EH (cell line): ENCODE measurements at regions not wholly inside any gene's neighbourhood (a gene's known extent, or its start where the extent isn't known, plus 50 kb on each side); places are given as distances from the start of the nearest gene placed in this dataset.
"Not testable (repeated sequence)": the region's sequence is repeated elsewhere in the genome, so short reads cannot be mapped to it uniquely, and the experiment has no call there.

ENCODE experiments used
- DNase-seq: peaks from one replicate; pipeline ENCODE4 v3.0.0-alpha.2; 2015; ENCODE audit warnings: low read depth

DNA sequence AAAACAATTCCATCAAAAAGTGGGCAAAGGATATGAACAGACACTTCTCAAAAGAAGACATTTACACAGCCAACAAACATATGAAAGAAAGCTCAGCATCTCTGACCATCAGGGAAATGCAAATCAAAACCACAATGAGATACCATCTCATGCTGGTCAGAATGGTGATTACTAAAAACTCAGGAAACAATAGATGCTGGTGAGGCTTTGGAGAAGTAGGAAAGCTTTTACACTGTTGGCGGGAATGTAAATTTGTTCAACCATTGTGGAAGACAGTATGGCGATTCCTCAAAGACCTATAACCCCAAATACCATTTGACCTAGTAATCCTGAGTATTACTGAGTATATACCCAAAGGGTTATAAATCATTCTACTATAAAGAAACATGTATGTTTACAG lies 452.9 kb downstream of the SEMA3D start:
- DNase-seq = peak; percentile 3

DNA sequence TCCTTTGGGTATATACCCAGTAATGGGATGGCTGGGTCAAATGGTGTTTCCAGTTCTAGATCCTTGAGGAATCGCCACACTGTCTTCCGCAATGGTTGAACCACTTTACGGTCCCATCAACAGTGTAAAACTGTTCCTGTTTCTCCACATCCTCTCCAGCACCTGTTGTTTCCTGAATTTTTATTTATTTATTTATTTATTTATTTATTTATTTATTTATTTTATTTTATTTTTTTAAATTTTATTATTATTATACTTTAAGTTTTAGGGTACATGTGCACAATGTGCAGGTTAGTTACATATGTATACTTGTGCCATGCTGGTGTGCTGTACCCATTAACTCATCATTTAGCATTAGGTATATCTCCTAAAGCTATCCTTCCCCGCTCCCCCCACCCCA lies 456.0 kb downstream of the SEMA3D start:
- not testable (repeated sequence) for DNase-seq

DNA sequence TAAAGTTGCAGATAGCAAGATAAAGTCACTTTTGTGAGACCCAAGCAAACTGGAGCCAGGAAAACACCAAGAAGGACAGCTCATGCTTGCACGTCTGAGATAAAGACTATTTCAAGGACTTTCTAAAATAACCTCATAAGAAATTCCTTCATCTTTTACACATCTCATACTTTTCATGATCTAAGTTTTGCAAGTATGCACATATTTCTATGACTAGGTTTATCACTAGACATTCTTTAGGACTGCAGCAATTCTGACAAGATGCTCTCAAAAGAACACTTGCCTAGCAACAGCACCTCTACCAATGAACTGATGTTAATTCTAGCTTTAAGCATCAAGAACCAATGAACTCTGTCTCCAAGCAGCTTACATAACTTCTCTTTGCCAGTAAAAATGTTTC lies 457.6 kb downstream of the SEMA3D start:
- DNase-seq = peak; percentile 77

DNA sequence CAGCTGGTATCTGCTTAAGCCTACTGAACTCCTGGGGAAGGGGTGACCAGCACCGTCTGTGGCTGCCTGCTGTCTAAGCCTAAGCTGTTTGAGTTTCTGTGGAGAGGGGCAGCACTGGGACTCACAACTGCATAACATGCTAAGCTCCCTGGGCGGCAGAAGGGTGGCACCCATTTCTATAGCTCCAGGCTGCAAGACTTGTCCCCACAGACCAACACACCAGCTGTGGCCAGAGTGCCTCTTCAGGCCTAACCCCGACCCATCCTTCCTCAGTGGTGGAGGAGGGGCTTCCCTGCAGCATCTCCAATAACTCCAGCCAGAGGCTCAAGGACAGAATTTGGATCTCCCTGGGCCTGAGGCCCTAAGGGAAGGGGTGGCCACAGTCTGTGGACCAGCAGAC lies 464.1 kb downstream of the SEMA3D start:
- DNase-seq = no peak

DNA sequence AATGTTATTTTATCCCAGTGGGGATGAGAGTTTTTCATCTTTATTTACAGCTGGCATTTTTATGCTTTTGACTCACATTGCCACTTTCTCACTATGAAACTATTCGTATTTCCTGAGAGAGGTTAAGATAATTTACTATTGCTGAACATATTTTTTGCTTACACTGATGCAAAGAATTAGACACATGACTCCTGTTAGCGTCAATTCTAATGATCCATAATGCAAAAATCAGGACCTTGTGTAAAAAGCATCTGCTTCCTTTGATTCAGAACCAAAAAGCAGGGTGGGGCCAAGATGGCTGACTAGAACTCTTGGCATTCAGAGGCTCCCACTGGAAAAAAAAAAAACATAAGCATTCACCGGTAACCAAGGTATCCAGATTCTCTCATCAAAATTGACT lies 464.8 kb downstream of the SEMA3D start:
- peak; percentile 65 for DNase-seq

DNA sequence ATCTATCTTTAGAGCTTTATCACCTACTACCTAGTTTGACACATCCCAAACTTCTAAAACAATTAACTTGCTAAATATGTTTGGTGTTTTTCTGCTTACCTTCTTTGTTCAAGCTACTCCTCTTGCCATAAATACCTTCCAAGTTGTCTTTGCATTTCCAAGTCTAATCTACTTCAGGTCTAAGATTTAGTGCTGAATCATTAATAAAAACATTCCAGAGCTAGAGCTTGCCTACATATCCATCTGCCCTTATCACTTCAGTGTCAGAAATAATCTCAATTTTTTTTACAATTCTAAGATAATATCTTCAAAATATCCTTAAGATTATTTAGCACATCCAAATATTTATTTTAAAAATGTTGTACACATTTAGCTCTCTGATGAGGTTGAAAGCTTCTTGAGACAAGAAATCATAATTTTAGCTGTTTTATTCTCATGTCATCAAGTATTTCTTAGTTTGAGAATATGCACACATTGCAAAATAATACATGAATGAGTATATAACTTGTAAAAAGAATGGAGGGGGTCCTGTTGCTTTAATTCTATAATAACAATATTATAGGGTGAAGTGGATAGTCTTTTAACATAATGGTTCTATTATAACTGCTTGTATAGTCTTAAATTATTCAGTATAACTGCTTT lies 466.3 kb downstream of the SEMA3D start:
- peak; percentile 41 for DNase-seq

GRCh38 chr7:84714765-84715164 lies 472.1 kb downstream of the SEMA3D start:
- no peak for DNase-seq

GRCh38 chr7:84712374-84713121 lies 474.3 kb downstream of the SEMA3D start:
- DNase-seq = peak; percentile 29

DNA sequence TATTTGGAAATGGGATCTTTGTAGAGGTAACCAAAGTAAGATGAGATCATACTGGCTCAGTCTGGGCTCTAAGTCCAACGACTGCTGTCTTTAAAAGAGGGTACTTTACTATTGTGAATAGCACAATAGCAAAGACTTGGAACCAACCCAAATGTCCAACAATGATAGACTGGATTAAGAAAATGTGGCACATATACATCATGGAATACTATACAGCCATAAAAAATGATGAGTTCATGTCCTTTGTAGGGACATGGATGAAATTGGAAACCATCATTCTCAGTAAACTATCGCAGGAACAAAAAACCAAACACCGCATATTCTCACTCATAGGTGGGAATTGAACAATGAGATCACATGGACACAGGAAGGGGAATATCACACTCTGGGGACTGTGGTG lies 476.3 kb downstream of the SEMA3D start:
- not testable (repeated sequence) for DNase-seq

- no peak for DNase-seq
Observed at GRCh38 chr7:84705706-84706105, 481.1 kb downstream of the SEMA3D start.

DNA sequence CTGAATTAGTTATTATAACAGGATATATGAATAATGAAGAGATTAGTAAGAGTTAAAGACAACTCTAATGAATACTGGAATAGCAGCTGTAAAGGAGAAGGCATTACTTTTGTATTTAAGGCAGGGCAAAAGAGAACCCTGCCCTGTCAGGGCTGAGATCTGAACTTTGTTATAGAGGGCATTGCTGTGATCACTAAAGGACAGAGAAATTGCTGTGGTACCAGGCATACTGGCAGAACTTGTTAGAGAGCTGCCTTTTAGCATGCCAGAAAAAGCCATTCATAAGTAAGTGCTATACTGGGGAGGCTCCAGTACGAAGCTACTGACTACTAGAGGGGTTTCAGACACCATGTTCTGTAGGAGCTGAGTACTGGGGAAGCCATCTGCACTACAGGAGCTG lies 481.8 kb downstream of the SEMA3D start:
- DNase-seq = no peak

GRCh38 chr7:84704380-84704779 lies 482.5 kb downstream of the SEMA3D start:
- DNase-seq = no peak

DNA sequence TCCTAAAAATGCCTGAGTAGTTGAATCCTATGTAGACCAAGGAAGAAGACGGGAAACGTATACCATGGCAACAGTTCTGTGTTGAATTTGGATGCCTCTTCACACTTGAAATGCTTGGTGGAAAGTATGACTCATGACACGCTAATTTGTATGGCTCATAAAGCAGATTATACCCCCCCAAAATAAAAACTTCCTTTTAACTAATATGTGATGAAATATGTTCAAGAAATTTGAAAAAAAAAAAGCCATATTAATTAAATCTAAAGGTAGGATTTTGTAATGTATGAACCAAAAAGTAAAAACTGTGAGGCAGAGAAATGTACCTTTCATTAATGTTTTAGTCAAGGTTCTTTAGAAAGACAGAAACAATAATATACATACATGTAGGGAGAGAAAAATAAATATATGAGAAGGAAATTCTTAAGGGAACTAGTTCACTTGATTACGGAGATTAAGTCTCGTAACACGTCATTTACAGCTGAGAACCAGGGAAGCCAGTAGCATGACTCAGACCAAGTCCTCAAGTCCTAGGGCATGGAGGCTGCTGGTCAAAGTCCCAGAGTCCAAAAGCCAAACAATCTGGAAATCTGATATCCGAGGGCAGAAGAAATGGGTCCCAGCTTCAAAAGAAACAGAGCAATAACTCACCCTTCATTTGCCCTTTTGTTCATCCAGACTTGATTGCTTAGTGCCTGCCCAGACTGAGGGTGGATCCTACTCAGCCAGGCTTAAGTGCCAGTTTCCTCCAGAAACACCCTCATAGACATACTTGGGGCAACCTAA lies 485.1 kb downstream of the SEMA3D start:
- DNase-seq = peak; percentile 98

- peak; percentile 4 for DNase-seq
Observed at GRCh38 chr7:84700563-84701370, 486.1 kb downstream of the SEMA3D start.

GRCh38 chr7:84697506-84697905 lies 489.4 kb downstream of the SEMA3D start:
- DNase-seq = peak; percentile 86

GRCh38 chr7:84693483-84693882 lies 493.4 kb downstream of the SEMA3D start:
- DNase-seq = peak; percentile 11

- DNase-seq = peak; percentile 76
Observed at GRCh38 chr7:84688671-84689070, 494.1 kb upstream of the SEMA3A start.

GRCh38 chr7:84686373-84686772 lies 491.8 kb upstream of the SEMA3A start:
- DNase-seq = peak; percentile 50

GRCh38 chr7:84684836-84685480 lies 490.4 kb upstream of the SEMA3A start:
- no peak for DNase-seq

GRCh38 chr7:84682543-84682942 lies 488.0 kb upstream of the SEMA3A start:
- DNase-seq = no peak

- DNase-seq = no peak
Observed at GRCh38 chr7:84678841-84679240, 484.3 kb upstream of the SEMA3A start.
